Lung (tissue), 11 donors: ENCODE measurements at regions not wholly inside any gene's neighbourhood (a gene's known extent, or its start where the extent isn't known, plus 50 kb on each side); places are given as distances from the start of the nearest gene placed in this dataset.

Source experiments
- ATAC-seq: fragments of 200-7000 bp; cut with Tn5 transposase; one replicate; pipeline ENCODE4 v1.9.1; 2020; ENCODE audit warnings: moderate number of reproducible peaks; ENCODE audit not compliant: insufficient read depth, low FRiP score
- DNase-seq, 3 donors: peaks; one replicate each; pipeline ENCODE4 v3.0.0-alpha.2; 2013 to 2017
- H3K27ac ChIP-seq, 2 donors: one replicate each; pipeline ENCODE4 v1.5.1; 2013; ENCODE audit warnings: mild to moderate bottlenecking in 2 of 2, moderate library complexity in 2 of 2, control low read depth in 1 of 2, inconsistent platforms in 1 of 2, low read depth in 1 of 2, low read length in 1 of 2
- H3K27me3 ChIP-seq, 3 donors: one replicate each; pipeline ENCODE4 v1.5.1; 2013; ENCODE audit warnings: low read length in 2 of 3; ENCODE audit not compliant: control insufficient read depth in 3 of 3, insufficient read depth in 3 of 3
- H3K36me3 ChIP-seq, 4 donors: one replicate each; pipeline ENCODE4 v1.5.1; 2013; ENCODE audit warnings: low read length in 4 of 4, mild to moderate bottlenecking in 1 of 4, moderate library complexity in 1 of 4; ENCODE audit not compliant: control insufficient read depth in 4 of 4, insufficient read depth in 4 of 4
- H3K4me1 ChIP-seq, 5 donors: one replicate each; pipeline ENCODE4 v1.5.1; 2013; ENCODE audit warnings: low read length in 5 of 5, mild to moderate bottlenecking in 2 of 5, moderate library complexity in 1 of 5; ENCODE audit not compliant: control insufficient read depth in 5 of 5, insufficient read depth in 5 of 5
- H3K4me3 ChIP-seq: one replicate; pipeline ENCODE4 v1.5.1; 2013; ENCODE audit warnings: mild to moderate bottlenecking, control low read depth, moderate library complexity
- H3K9ac ChIP-seq, 2 donors: one replicate each; pipeline ENCODE4 v1.5.1; 2013; ENCODE audit warnings: low read length in 2 of 2, control low read depth in 1 of 2; ENCODE audit not compliant: insufficient read depth in 1 of 2
- H3K9me3 ChIP-seq, 4 donors: one replicate each; pipeline ENCODE4 v1.5.1; 2013; ENCODE audit warnings: low read length in 3 of 4, mild to moderate bottlenecking in 1 of 4, moderate library complexity in 1 of 4; ENCODE audit not compliant: control insufficient read depth in 4 of 4, insufficient read depth in 3 of 4
- WGBS, 2 donors: extraction: QIAGEN DNeasy Blood & Tissue Kit; methylation state at CpG; one replicate each; pipeline ENCODE4 v1.1.7; 2013; 5-methylcytosine and 5-hydroxymethylcytosine counted together
- TF ChIP-seq, protein P1 (sequence below): IDR thresholded peaks from 2 replicates; pipeline ENCODE4 v1.5.1; 2012; ENCODE audit warnings: mild to moderate bottlenecking; ENCODE audit errors: control extremely low read depth, extremely low read depth
- donor health status: control.
- donor health status: control.
- donor health status: Bipolar disorder and iron deficiency.
- donor health status: healthy.
- donor health status: DM: yes; HTN: yes; CAD: no.

DNA sequence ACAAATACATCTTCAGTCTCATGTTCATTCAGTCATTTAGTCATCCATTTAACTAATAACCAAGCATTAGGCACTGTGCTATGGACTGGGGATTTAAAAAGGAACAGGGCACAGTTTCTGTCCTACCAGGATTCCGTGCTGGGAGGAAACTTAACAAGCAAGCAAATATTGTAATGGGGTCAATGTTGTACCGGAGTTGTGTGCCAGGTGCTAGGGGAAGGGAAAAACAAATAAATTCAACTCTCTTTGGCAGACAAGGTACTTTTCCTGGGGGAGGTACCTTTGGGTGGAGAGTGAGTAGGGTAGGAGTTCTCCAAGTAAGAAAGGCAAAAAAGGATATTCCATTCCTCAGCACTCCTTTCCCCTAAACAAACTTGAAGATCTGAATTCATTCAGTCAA is 90.3 kb downstream of the OLIG3 start:
- TF ChIP-seq, protein P1, sequence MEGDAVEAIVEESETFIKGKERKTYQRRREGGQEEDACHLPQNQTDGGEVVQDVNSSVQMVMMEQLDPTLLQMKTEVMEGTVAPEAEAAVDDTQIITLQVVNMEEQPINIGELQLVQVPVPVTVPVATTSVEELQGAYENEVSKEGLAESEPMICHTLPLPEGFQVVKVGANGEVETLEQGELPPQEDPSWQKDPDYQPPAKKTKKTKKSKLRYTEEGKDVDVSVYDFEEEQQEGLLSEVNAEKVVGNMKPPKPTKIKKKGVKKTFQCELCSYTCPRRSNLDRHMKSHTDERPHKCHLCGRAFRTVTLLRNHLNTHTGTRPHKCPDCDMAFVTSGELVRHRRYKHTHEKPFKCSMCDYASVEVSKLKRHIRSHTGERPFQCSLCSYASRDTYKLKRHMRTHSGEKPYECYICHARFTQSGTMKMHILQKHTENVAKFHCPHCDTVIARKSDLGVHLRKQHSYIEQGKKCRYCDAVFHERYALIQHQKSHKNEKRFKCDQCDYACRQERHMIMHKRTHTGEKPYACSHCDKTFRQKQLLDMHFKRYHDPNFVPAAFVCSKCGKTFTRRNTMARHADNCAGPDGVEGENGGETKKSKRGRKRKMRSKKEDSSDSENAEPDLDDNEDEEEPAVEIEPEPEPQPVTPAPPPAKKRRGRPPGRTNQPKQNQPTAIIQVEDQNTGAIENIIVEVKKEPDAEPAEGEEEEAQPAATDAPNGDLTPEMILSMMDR = no peak
- ATAC-seq = no peak
- Histone ChIP-seq H3K36me3 (no peaks in the 10 kb centered on the region), H3K27me3 (no peaks in the 10 kb centered on the region), H3K9me3 (no peaks in the 10 kb centered on the region), H3K4me3 (no peak overlapping the region), H3K9ac (no peak overlapping the region), H3K4me1 (no peaks in the 10 kb centered on the region), H3K27ac (no peak overlapping the region)
- 60 to 85% methylated on average over 2 of the region's 2 CpGs for WGBS, 2 donors
- DNase-seq = no peak

DNA sequence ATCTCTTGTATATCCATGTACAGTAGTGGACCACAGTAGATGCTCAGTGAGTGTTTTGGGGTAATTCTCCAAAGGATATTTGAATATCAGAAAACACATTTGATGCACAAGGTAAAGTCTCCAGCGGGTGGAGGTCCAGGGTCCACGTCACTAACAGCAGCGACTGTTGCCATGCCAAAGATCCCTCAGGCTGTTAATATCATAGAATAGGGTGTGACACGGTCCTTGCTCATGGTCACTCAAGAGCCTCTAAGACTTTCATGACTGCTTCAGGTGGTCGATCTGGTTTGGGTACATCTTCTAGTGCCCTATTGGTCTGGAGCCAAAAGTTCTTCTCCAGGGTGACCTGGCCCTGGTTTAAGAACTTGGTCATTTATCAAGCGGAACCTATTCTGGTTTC is 90.8 kb downstream of the OLIG3 start:
- H3K27ac ChIP-seq = no peak overlapping the region
- ATAC-seq = no peak
- no peaks in the 10 kb centered on the region for H3K36me3 ChIP-seq
- no peak for DNase-seq
- WGBS, 2 donors = 71 to 90% methylated on average over 6 of the region's 6 CpGs
- no peaks in the 10 kb centered on the region for H3K9me3 ChIP-seq
- H3K4me1 ChIP-seq = no peaks in the 10 kb centered on the region
- TF ChIP-seq, protein P1 = no peak
- no peaks in the 10 kb centered on the region for H3K27me3 ChIP-seq
- no peak overlapping the region for H3K4me3 ChIP-seq
- no peak overlapping the region for H3K9ac ChIP-seq

DNA sequence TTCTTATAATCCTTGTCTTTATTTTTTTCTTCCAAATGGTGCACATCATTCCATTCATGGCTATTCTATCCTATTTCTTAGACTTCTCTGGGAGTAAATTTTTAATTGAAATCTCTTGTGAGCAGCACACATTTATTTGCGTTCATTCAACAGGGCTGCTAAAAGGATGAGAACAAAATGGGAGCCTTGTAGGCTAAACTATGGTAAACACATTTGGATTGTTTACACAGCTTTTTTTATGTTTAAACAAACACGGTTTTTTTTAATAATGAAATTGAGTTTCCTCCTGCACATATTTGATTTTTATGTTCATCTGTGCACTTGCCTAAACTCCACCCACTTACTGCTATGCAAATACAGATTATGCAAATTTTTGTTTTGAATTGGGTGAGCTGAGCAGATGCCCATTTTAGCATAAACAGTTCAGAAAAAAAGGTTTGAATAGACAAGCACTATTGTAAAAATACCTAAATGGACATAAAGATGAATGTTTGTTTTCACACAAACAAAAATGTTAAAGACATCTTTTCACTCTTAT is 92.0 kb downstream of the OLIG3 start:
- H3K27me3 ChIP-seq = no peaks in the 10 kb centered on the region
- no peak overlapping the region for H3K9ac ChIP-seq
- no peak overlapping the region for H3K4me3 ChIP-seq
- no peaks in the 10 kb centered on the region for H3K9me3 ChIP-seq
- TF ChIP-seq, protein P1 = no peak
- DNase-seq (no peak), ATAC-seq (no peak)
- no peaks in the 10 kb centered on the region for H3K36me3 ChIP-seq
- H3K4me1 ChIP-seq = no peaks in the 10 kb centered on the region
- 59 to 84% methylated on average over 2 of the region's 2 CpGs for WGBS, 2 donors
- no peak overlapping the region for H3K27ac ChIP-seq

DNA sequence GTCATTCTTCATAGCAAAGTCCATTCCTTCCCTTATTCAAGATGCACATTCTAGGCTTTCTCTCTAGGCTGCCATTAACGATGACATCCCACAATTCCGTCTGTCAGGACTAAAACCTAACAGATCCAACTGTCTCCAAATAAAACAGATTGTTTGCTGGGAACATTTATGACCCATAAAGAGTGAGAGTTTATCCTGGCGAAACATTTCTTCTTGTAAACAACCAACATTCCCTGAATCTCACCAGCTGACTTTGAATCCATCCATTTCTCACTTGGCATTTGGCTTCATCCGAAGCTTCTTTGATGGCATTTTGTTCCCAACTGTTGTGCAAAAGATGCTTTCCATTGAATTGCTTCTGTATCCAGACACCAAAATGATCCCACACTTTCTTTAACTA is 93.1 kb downstream of the OLIG3 start:
- Histone ChIP-seq H3K4me3 (no peak overlapping the region), H3K36me3 (no peaks in the 10 kb centered on the region), H3K27me3 (no peaks in the 10 kb centered on the region), H3K9ac (no peak overlapping the region), H3K27ac (no peak overlapping the region), H3K9me3 (no peaks in the 10 kb centered on the region), H3K4me1 (no peaks in the 10 kb centered on the region)
- DNase-seq (no peak), ATAC-seq (no peak)
- TF ChIP-seq, protein P1 = no peak
- 85 to 89% methylated on average over 4 of the region's 4 CpGs for WGBS, 2 donors
